HEK293 (cell line): ENCODE measurements at regions not wholly inside any gene's neighbourhood (a gene's known extent, or its start where the extent isn't known, plus 50 kb on each side); places are given as distances from the start of the nearest gene placed in this dataset.

ENCODE experiments used
- CTCF ChIP-seq: fragments of 450-650 bp; formaldehyde crosslinking; IDR thresholded peaks from 2 replicates; pipeline ENCODE4 v1.5.1; 2016; ENCODE audit warnings: missing biosample characterization, missing genetic modification characterization
- GLIS2 ChIP-seq: fragments of 450-650 bp; formaldehyde crosslinking; IDR thresholded peaks from 2 replicates; pipeline ENCODE4 v1.5.1; 2016; ENCODE audit warnings: missing biosample characterization, missing genetic modification characterization
- HOXD13 ChIP-seq: sonication (generic); formaldehyde crosslinking; IDR thresholded peaks from 2 replicates; pipeline ENCODE4 v1.8.0; 2022; ENCODE audit warnings: missing genetic modification reagents, borderline replicate concordance
- KLF7 ChIP-seq: fragments of 450-650 bp; formaldehyde crosslinking; IDR thresholded peaks from 2 replicates; pipeline ENCODE4 v1.5.1; 2016; ENCODE audit warnings: missing biosample characterization, missing genetic modification characterization, borderline replicate concordance
- KLF8 ChIP-seq: fragments of 450-650 bp; formaldehyde crosslinking; IDR thresholded peaks from 2 replicates; pipeline ENCODE4 v1.5.1; 2016; ENCODE audit warnings: missing biosample characterization, missing genetic modification characterization
- YY1 ChIP-seq: fragments of 450-650 bp; formaldehyde crosslinking; IDR thresholded peaks from 2 replicates; pipeline ENCODE4 v1.5.1; 2018; ENCODE audit warnings: missing biosample characterization, missing genetic modification characterization
- YY2 ChIP-seq: fragments of 450-650 bp; formaldehyde crosslinking; IDR thresholded peaks from 2 replicates; pipeline ENCODE4 v1.5.1; 2016; ENCODE audit warnings: missing biosample characterization, missing genetic modification characterization
- ZBTB48 ChIP-seq: fragments of 450-650 bp; formaldehyde crosslinking; IDR thresholded peaks from 2 replicates; pipeline ENCODE4 v1.5.1; 2016; ENCODE audit warnings: missing biosample characterization, missing genetic modification characterization
- ZNF10 ChIP-seq: fragments of 450-650 bp; formaldehyde crosslinking; IDR thresholded peaks from 2 replicates; pipeline ENCODE4 v1.5.1; 2017; ENCODE audit warnings: missing biosample characterization, missing genetic modification characterization
- ZNF112 ChIP-seq: fragments of 450-650 bp; formaldehyde crosslinking; IDR thresholded peaks from 2 replicates; pipeline ENCODE4 v1.5.0; 2017; ENCODE audit warnings: missing biosample characterization, missing genetic modification characterization
- ZNF114 ChIP-seq: fragments of 450-650 bp; formaldehyde crosslinking; IDR thresholded peaks from 2 replicates; pipeline ENCODE4 v1.5.0; 2017; ENCODE audit warnings: missing biosample characterization, missing genetic modification characterization
- ZNF132 ChIP-seq: fragments of 450-650 bp; formaldehyde crosslinking; IDR thresholded peaks from 2 replicates; pipeline ENCODE4 v1.5.1; 2017; ENCODE audit warnings: missing biosample characterization, missing genetic modification characterization, borderline replicate concordance
- ZNF140 ChIP-seq: fragments of 450-650 bp; formaldehyde crosslinking; IDR thresholded peaks from 2 replicates; pipeline ENCODE4 v1.5.1; 2016; ENCODE audit warnings: missing biosample characterization, missing genetic modification characterization
- ZNF214 ChIP-seq: fragments of 450-650 bp; formaldehyde crosslinking; IDR thresholded peaks from 2 replicates; pipeline ENCODE4 v1.5.1; 2017; ENCODE audit warnings: missing biosample characterization, mild to moderate bottlenecking, missing genetic modification characterization, borderline replicate concordance
- ZNF221 ChIP-seq: fragments of 450-650 bp; formaldehyde crosslinking; IDR thresholded peaks from 2 replicates; pipeline ENCODE4 v1.5.1; 2017; ENCODE audit warnings: missing biosample characterization, missing genetic modification characterization, borderline replicate concordance
- ZNF223 ChIP-seq: fragments of 450-650 bp; formaldehyde crosslinking; IDR thresholded peaks from 2 replicates; pipeline ENCODE4 v1.5.1; 2016; ENCODE audit warnings: missing biosample characterization, missing genetic modification characterization
- ZNF280C ChIP-seq: fragments of 450-650 bp; formaldehyde crosslinking; IDR thresholded peaks from 2 replicates; pipeline ENCODE4 v1.5.1; 2016; ENCODE audit warnings: missing biosample characterization, missing genetic modification characterization
- ZNF341 ChIP-seq: fragments of 450-650 bp; formaldehyde crosslinking; IDR thresholded peaks from 2 replicates; pipeline ENCODE4; 2016; ENCODE audit warnings: low read depth, missing biosample characterization, missing genetic modification characterization
- ZNF350 ChIP-seq: fragments of 450-650 bp; formaldehyde crosslinking; IDR thresholded peaks from 2 replicates; pipeline ENCODE4 v1.5.0; 2017; ENCODE audit warnings: missing biosample characterization, mild to moderate bottlenecking, missing genetic modification characterization
- ZNF362 ChIP-seq: fragments of 450-650 bp; formaldehyde crosslinking; IDR thresholded peaks from 2 replicates; pipeline ENCODE4 v1.5.1; 2016; ENCODE audit warnings: missing biosample characterization, missing genetic modification characterization
- ZNF521 ChIP-seq: fragments of 450-650 bp; formaldehyde crosslinking; IDR thresholded peaks from 2 replicates; pipeline ENCODE4 v1.5.1; 2017; ENCODE audit warnings: missing biosample characterization, mild to moderate bottlenecking, missing genetic modification characterization
- ZNF555 ChIP-seq: fragments of 450-650 bp; formaldehyde crosslinking; conservative IDR thresholded peaks from 2 replicates; pipeline ENCODE4 v1.5.1; 2017; ENCODE audit warnings: missing biosample characterization, mild to moderate bottlenecking, missing genetic modification characterization, inconsistent platforms
- ZNF560 ChIP-seq: fragments of 450-650 bp; formaldehyde crosslinking; IDR thresholded peaks from 2 replicates; pipeline ENCODE4 v1.5.1; 2017; ENCODE audit warnings: missing biosample characterization, missing genetic modification characterization, borderline replicate concordance
- ZNF624 ChIP-seq: fragments of 450-650 bp; formaldehyde crosslinking; IDR thresholded peaks from 2 replicates; pipeline ENCODE4 v1.5.1; 2017; ENCODE audit warnings: missing biosample characterization, missing genetic modification characterization
- ZNF626 ChIP-seq: fragments of 450-650 bp; sonication (Bioruptor Pico); formaldehyde crosslinking; IDR thresholded peaks from 2 replicates; pipeline ENCODE4 v1.5.1; 2018; ENCODE audit warnings: missing biosample characterization, missing genetic modification characterization, inconsistent platforms
- ZNF660 ChIP-seq: fragments of 450-650 bp; IDR thresholded peaks from 2 replicates; pipeline ENCODE4 v1.5.1; 2018; ENCODE audit warnings: missing biosample characterization, mild to moderate bottlenecking, missing genetic modification characterization
- ZNF707 ChIP-seq: fragments of 450-650 bp; formaldehyde crosslinking; IDR thresholded peaks from 2 replicates; pipeline ENCODE4 v1.5.1; 2016; ENCODE audit warnings: missing biosample characterization, missing genetic modification characterization
- ZNF76 ChIP-seq: fragments of 450-650 bp; formaldehyde crosslinking; IDR thresholded peaks from 2 replicates; pipeline ENCODE4; 2016; ENCODE audit warnings: low read depth, missing biosample characterization, missing genetic modification characterization, borderline replicate concordance
- ZNF785 ChIP-seq: fragments of 450-650 bp; formaldehyde crosslinking; IDR thresholded peaks from 2 replicates; pipeline ENCODE4 v1.5.1; 2016; ENCODE audit warnings: missing biosample characterization, missing genetic modification characterization
- ZSCAN16 ChIP-seq: fragments of 450-650 bp; formaldehyde crosslinking; IDR thresholded peaks from 2 replicates; pipeline ENCODE4 v1.5.1; 2016; ENCODE audit warnings: missing biosample characterization, missing genetic modification characterization
- ZSCAN23 ChIP-seq: fragments of 450-650 bp; formaldehyde crosslinking; IDR thresholded peaks from 2 replicates; pipeline ENCODE4 v1.5.1; 2016; ENCODE audit warnings: missing biosample characterization, missing genetic modification characterization
- ZXDB ChIP-seq: fragments of 450-650 bp; formaldehyde crosslinking; IDR thresholded peaks from 2 replicates; pipeline ENCODE4 v1.5.1; 2016; ENCODE audit warnings: missing biosample characterization, missing genetic modification characterization
- TF ChIP-seq, protein P1 (sequence below): fragments of 450-650 bp; formaldehyde crosslinking; conservative IDR thresholded peaks from 2 replicates; pipeline ENCODE4 v1.5.1; 2016; ENCODE audit warnings: low read depth, missing biosample characterization, missing genetic modification characterization
- TF ChIP-seq, protein P2 (sequence below): fragments of 450-650 bp; formaldehyde crosslinking; optimal IDR thresholded peaks from 2 replicates; pipeline ENCODE3; 2016; ENCODE audit warnings: missing biosample characterization, mild to moderate bottlenecking, missing genetic modification characterization

- no peak for TF ChIP-seq ZNF350 (tag by site-specific recombination)
- TF ChIP-seq ZNF341: no peak; the same call in 1 of the 2 replicates
- no peak for TF ChIP-seq ZNF660 (tag by site-specific recombination)
- TF ChIP-seq ZNF785 (tag by site-specific recombination): no peak
- peak; percentile 76 for TF ChIP-seq ZXDB (tag by site-specific recombination)
- TF ChIP-seq ZNF223: peak; percentile 61; the same call in 1 of the 2 replicates
- no peak for TF ChIP-seq HOXD13
- TF ChIP-seq YY2 (tag by site-specific recombination): no peak
- no peak for TF ChIP-seq ZNF221 (tag by site-specific recombination)
- TF ChIP-seq ZNF707 (tag by site-specific recombination): no peak
- no peak for TF ChIP-seq ZNF132 (tag by site-specific recombination)
- TF ChIP-seq ZNF10 (tag by site-specific recombination): no peak
- TF ChIP-seq ZNF626: no peak
- no peak for TF ChIP-seq ZNF112 (tag by site-specific recombination)
- peak; percentile 98 for TF ChIP-seq ZNF555 (tag by site-specific recombination)
- no peak for TF ChIP-seq ZNF362
- no peak for TF ChIP-seq ZSCAN16 (tag by site-specific recombination)
- no peak for TF ChIP-seq CTCF (tag by site-specific recombination)
- TF ChIP-seq ZNF521 (tag by site-specific recombination): no peak
- peak; percentile 91 for TF ChIP-seq ZNF560
- TF ChIP-seq ZNF280C (tag by site-specific recombination): no peak
- no peak for TF ChIP-seq KLF7
- no peak for TF ChIP-seq YY1 (tag by site-specific recombination)
- peak; percentile 96 for TF ChIP-seq ZNF140 (tag by site-specific recombination)
- no peak for TF ChIP-seq ZSCAN23 (tag by site-specific recombination)
- TF ChIP-seq, protein P1, sequence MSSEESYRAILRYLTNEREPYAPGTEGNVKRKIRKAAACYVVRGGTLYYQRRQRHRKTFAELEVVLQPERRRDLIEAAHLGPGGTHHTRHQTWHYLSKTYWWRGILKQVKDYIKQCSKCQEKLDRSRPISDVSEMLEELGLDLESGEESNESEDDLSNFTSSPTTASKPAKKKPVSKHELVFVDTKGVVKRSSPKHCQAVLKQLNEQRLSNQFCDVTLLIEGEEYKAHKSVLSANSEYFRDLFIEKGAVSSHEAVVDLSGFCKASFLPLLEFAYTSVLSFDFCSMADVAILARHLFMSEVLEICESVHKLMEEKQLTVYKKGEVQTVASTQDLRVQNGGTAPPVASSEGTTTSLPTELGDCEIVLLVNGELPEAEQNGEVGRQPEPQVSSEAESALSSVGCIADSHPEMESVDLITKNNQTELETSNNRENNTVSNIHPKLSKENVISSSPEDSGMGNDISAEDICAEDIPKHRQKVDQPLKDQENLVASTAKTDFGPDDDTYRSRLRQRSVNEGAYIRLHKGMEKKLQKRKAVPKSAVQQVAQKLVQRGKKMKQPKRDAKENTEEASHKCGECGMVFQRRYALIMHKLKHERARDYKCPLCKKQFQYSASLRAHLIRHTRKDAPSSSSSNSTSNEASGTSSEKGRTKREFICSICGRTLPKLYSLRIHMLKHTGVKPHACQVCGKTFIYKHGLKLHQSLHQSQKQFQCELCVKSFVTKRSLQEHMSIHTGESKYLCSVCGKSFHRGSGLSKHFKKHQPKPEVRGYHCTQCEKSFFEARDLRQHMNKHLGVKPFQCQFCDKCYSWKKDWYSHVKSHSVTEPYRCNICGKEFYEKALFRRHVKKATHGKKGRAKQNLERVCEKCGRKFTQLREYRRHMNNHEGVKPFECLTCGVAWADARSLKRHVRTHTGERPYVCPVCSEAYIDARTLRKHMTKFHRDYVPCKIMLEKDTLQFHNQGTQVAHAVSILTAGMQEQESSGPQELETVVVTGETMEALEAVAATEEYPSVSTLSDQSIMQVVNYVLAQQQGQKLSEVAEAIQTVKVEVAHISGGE: peak; percentile 85
- peak; percentile 59; the same call in 1 of the 2 replicates for TF ChIP-seq ZNF214 (tag by site-specific recombination)
- TF ChIP-seq KLF8 (tag by site-specific recombination): no peak
- TF ChIP-seq ZBTB48 (tag by site-specific recombination): no peak
- TF ChIP-seq GLIS2 (tag by site-specific recombination): no peak
- TF ChIP-seq ZNF76 (tag by site-specific recombination): no peak
- no peak for TF ChIP-seq ZNF114 (tag by site-specific recombination)
- TF ChIP-seq, protein P2, sequence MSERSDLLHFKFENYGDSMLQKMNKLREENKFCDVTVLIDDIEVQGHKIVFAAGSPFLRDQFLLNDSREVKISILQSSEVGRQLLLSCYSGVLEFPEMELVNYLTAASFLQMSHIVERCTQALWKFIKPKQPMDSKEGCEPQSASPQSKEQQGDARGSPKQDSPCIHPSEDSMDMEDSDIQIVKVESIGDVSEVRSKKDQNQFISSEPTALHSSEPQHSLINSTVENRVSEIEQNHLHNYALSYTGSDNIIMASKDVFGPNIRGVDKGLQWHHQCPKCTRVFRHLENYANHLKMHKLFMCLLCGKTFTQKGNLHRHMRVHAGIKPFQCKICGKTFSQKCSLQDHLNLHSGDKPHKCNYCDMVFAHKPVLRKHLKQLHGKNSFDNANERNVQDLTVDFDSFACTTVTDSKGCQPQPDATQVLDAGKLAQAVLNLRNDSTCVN (tag by site-specific recombination): no peak
- TF ChIP-seq ZNF624 (tag by site-specific recombination): no peak
Observed at GRCh38 chr1:57659804-57660203, 235.9 kb upstream of the DAB1 start (continued).
